ENCODE measurements at regions not wholly inside any gene's neighbourhood (a gene's known extent, or its start where the extent isn't known, plus 50 kb on each side); places are given as distances from the start of the nearest gene placed in this dataset.

DNA sequence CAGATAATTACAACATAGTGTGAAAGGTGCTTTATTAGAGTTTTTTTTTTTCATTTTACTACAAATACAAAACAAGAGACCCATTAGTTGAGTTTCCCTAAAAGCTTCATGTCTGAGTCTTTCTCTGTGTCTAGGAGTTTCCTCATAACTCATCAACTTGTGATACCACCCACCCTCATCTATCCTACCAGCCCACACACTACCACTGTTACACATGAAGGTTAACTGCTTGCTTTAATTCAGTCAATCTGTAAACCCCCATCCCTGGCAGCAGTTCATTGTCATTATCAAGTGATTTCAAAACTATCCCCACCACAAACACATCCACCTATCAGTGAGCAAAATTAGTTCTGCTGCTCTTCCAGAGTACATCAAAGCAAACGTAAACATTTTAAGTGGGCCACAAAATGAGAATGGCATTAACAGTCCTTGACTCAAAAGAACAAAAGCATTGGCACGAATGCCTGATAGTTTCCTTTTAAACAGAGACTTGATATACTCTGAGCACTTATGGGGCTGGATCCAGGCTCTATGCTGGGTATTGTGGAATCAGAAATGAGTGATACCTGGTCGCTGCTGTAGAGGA is 331.6 kb upstream of the FAM241A start:
- ATAC-seq, result no peak

DNA sequence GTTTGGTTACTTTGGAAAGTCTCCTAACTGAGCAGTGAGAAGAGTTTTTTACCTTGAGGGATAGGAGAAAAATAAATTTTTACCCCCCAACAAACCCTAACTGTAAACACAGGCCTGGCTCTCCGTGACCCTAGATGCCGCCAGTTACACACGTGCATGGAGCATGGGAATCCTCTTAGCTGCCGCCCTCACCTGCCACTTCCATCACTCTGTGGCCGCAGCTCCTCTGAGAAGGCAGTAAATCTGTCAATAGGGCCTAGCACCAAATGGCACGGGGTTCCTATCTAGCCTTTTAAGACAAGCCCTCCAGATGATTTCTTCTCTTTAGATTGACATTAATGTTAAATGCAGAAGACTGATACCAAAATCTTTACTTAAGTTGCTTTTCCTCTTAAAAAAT is 330.3 kb upstream of the FAM241A start:
- ATAC-seq, result no peak

GRCh38 chr4:111821342-111821741 is 323.9 kb upstream of the FAM241A start:
- no peak for ATAC-seq

GRCh38 chr4:111836601-111837000 is 308.7 kb upstream of the FAM241A start:
- ATAC-seq, result no peak

GRCh38 chr4:111837761-111838160 is 307.5 kb upstream of the FAM241A start:
- ATAC-seq, result no peak

- no peak for ATAC-seq
Measured at GRCh38 chr4:111838406-111838930, 306.8 kb upstream of the FAM241A start.

- no peak for ATAC-seq
Measured at GRCh38 chr4:111839141-111839540, 306.1 kb upstream of the FAM241A start.

- ATAC-seq, result no peak
Measured at GRCh38 chr4:111842336-111842735, 302.9 kb upstream of the FAM241A start.

DNA sequence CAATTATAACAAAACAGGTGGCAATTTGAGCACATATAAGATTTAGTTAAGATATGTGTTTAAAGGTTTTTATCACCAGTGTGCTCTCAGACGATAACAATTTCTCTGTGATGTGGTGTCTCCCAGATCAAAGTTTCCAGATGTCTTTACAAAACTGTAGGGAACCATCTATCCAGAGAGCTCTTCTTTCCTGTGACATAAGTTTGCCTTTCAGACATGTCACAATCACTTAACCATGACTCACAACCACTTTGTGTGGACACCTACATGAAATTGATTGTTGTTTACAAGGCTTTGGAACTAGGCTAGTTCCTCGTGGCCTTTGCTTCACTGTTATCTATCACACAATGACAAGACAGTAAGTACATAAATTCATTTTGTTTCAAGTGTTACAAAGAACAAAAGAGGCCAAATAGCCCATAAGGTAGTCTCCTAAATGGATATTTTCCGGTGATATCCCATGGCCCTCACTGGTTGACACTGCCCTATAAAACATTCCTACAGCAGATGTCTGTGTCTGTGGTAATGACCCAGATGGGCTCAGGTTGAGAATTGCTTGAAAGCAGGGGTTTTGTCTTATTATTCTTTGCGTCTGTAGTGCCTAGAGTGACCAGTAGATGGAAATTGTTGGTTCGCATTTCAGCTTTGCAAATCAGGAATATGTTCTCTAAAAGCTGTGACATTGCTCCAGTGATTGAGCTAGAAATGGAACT is 297.8 kb upstream of the FAM241A start:
- ATAC-seq, result no peak

- ATAC-seq, result peak; percentile 62
Measured at GRCh38 chr4:111849746-111850284, 295.4 kb upstream of the FAM241A start.

DNA sequence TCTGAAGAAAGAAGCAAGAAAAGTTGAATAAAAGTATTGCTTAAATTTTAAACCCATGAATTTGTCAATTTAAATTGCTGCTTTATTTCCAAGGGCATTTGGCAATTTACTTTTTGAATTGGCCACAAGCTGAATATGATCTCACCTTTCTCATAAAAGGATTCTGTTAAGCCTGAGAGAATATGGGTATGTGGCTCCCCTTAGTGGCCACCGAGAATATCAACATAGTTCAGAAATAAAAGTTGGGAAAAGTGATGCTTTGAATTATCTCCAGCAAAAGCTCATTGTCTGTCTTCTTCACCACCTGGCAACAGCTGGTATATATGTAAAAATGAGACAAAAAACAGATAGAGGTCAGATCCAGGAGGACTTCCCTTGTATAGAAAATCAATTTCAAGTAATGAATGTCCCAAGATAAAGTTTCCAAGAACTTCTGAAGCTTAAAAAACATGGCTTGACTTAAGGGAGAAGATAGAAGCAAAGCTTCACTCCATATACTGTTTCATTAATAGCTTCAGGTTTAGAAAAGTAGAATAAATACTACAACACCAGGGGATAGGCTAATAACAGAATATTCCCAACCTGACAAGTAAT is 290.7 kb upstream of the FAM241A start:
- ATAC-seq, result peak; percentile 67

DNA sequence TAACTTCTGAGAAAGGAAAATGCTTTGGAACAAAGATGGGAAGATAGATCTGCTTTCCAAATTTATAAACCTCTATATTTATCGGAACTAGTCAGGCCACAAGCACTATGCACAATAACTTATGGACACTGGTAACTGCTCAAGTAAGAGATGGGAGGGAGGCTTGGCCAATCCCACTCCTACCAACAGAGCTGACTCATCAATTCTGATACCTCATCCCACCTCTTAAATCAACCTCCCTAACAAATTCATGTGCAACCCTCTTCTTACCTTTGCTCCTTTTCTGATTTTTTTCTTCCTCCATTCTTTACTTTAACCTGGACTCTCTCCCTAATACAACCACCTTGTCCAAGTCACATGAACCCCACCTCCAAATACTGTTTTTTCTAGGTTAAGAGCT is 289.9 kb upstream of the FAM241A start:
- ATAC-seq, result no peak

- no peak for ATAC-seq
Measured at GRCh38 chr4:111864066-111864465, 281.2 kb upstream of the FAM241A start.

- ATAC-seq, result no peak
Measured at GRCh38 chr4:111869339-111869738, 275.9 kb upstream of the FAM241A start.

GRCh38 chr4:111871802-111872201 is 273.5 kb upstream of the FAM241A start:
- ATAC-seq, result no peak

DNA sequence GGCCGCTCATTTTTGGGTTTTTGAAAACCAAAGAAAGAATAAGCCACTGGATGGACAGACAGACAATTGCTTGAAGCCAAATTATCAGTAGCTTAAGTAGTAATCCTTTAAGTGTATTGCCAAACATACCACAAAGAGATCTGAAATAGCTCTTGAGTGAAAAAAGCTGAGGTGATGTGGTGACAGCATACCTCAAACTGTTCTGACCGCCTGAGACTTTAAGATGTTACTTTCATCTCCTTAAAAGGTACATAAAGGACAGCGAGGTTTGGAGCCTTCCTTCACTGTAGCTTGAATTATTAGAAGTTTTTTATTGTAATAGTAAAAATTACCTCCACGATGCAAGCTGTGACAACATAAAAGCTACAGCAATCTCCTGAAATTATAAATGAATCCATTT is 271.5 kb upstream of the FAM241A start:
- no peak for ATAC-seq

- no peak for ATAC-seq
Measured at GRCh38 chr4:111879539-111879938, 265.7 kb upstream of the FAM241A start.

- ATAC-seq, result no peak
Measured at GRCh38 chr4:111880116-111880515, 265.1 kb upstream of the FAM241A start.

DNA sequence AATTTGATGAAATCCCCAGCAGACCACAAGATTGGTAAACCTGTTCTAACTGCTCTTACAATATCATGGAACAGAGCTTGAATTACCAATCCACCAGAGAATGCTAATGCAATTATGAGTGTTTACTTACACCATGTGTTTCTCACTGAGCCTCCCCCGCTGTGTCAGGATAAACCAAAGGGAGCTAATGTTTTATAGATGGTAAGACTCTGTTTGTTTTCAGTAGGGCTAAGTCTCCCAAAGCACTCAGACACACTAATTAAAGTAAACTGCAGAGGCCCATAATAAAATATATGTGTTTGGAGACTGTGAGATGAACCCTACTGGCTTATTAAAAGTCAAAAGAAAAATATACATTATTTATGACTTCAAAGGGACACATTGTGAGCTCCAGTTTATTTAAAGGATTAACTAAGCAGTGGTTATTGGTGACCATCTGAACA is 261.7 kb upstream of the FAM241A start:
- ATAC-seq, result no peak

- ATAC-seq, result no peak
Measured at GRCh38 chr4:111890412-111890811, 254.8 kb upstream of the FAM241A start.

DNA sequence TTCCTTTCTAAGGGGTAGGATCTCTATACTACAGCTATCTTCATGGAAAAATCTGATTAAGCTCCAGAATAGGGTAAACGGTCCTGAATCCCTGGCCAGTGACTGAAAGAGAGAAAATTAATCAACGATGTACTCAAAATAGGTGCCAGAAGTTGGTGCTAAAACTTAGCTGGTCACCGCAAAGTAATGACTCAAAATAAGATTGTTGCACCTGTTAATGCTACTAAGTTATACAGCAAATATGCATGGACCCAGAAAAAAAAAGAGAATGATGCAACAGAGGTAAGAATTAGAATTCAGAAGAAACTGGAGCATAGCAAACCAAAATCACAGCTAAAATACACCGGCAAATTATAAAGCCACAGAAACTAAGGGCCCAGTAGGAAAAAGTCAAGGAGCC is 239.7 kb upstream of the FAM241A start:
- no peak for ATAC-seq

GRCh38 chr4:111919639-111920038 is 225.6 kb upstream of the FAM241A start:
- ATAC-seq, result no peak

- no peak for ATAC-seq
Measured at GRCh38 chr4:111921714-111922113, 223.5 kb upstream of the FAM241A start.

GRCh38 chr4:111923786-111924185 is 221.5 kb upstream of the FAM241A start:
- ATAC-seq, result peak; percentile 26

Data from esophagus mucosa (tissue), 1 donor.